Memory B cell (primary cell): ENCODE measurements at regions not wholly inside any gene's neighbourhood (a gene's known extent, or its start where the extent isn't known, plus 50 kb on each side); places are given as distances from the start of the nearest gene placed in this dataset.

Experiments used
- ATAC-seq: fragments of 150-1000 bp; cut with Tn5 transposase; 2 replicates; pipeline ENCODE4 v1.10.0; 2021; ENCODE audit warnings: low read depth, mild to moderate bottlenecking, moderate library complexity
- DNase-seq, 2 donors: peaks; one replicate each; pipeline ENCODE4 v3.0.0; 2022; ENCODE audit warnings: low spot score in 2 of 2
- H3K27ac Mint-ChIP-seq: one replicate; pipeline ENCODE4 v1.8.0; 2022; ENCODE audit warnings: mild to moderate bottlenecking, moderate library complexity, mixed read lengths
- H3K27me3 Mint-ChIP-seq: one replicate; pipeline ENCODE4 v1.8.0; 2022; ENCODE audit warnings: mixed read lengths
- H3K36me3 Mint-ChIP-seq: one replicate; pipeline ENCODE4 v1.8.0; 2022; ENCODE audit warnings: mild to moderate bottlenecking, mixed read lengths
- H3K4me1 Mint-ChIP-seq: one replicate; pipeline ENCODE4 v1.8.0; 2022; ENCODE audit warnings: mixed read lengths
- H3K4me3 Mint-ChIP-seq: one replicate; pipeline ENCODE4 v1.8.0; 2022; ENCODE audit warnings: mild to moderate bottlenecking, moderate library complexity, mixed read lengths
- H3K9me3 Mint-ChIP-seq: one replicate; pipeline ENCODE4 v1.8.0; 2022; ENCODE audit warnings: mixed read lengths

DNA sequence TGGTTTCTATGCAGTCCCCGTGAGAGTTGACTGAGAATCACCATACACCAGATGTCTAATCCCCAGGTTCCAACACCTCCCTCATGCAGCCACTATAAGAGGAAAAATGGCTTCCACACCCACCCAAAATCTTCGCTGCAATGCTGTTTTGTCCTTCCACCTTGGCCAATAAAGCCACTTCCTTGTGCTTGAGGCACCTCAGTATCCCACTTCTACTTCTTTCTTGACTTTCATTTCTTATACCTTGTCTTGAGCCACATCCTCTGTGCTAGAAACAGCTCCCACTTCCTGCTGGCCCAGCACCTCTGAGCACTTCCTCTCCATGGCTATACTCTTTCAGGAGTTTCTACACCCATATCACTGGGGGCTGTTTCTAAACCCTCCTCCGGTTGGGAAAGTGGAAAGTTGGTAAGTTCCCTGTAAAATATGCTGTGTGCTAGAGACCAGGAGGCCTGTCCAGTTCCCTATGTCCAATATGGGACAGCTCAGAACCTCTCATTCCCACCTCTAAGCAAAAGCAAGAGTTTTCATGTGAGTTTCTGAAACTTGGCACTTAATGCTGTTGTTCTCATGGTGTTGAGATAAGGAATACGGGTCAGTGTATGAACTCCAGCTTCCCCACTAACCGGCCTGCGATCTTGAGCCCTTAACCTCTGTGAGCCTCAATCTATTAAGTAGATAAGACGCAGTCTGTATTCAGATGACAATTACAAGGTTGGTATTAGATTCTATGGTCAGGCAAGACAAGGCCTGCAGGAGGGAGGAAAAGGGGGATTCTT, 209.1 kb upstream of the ID2 start:
- H3K27ac Mint-ChIP-seq = no peak overlapping the region
- ATAC-seq (no peak), DNase-seq (no peak)
- no peak overlapping the region for H3K4me3 Mint-ChIP-seq
- H3K36me3 Mint-ChIP-seq = no peaks in the 10 kb centered on the region
- peaks cover 23% of the 10 kb centered on the region for H3K4me1 Mint-ChIP-seq
- peaks cover 39% of the 10 kb centered on the region for H3K27me3 Mint-ChIP-seq
- H3K9me3 Mint-ChIP-seq = no peaks in the 10 kb centered on the region

DNA sequence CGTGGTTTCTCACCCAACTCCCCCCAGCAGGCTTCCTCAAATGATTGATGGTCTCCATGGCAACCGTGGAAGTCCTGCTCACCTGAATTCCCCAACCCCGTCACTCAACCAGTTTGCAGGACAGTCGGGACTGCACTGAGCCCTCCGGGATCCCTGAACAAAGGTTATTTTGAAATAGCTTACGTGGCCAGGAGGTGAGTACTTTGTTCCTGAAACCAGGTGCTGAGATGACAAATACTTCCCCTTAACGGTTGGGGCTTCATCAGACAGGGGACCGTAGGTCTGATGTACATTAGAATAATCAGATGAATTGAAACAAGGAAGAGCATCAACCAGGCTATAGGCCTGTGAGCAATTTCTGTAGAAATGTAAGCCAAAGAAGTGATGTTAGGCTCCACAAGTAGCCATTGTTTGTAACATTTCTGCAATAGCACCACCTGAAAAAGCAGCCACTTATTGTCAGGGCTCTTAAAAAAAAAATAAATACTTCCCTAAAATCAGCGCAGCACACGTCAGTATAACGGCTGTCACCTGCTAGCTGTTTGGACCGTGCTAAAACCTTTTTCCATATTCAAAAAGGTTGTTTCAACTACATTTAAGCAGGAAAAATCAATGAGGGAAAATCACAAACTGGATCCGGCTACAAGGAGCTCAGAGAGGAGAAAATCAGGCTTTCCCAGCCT, 206.4 kb upstream of the ID2 start:
- DNase-seq (peak; percentile 31 to 34), ATAC-seq (peak; percentile 60)
- Mint-ChIP-seq H3K27me3 (peaks cover 34% of the 10 kb centered on the region), H3K9me3 (no peaks in the 10 kb centered on the region), H3K4me3 (no peak overlapping the region), H3K36me3 (no peaks in the 10 kb centered on the region), H3K27ac (peak overlapping the region; percentile 78), H3K4me1 (peaks cover 32% of the 10 kb centered on the region)

DNA sequence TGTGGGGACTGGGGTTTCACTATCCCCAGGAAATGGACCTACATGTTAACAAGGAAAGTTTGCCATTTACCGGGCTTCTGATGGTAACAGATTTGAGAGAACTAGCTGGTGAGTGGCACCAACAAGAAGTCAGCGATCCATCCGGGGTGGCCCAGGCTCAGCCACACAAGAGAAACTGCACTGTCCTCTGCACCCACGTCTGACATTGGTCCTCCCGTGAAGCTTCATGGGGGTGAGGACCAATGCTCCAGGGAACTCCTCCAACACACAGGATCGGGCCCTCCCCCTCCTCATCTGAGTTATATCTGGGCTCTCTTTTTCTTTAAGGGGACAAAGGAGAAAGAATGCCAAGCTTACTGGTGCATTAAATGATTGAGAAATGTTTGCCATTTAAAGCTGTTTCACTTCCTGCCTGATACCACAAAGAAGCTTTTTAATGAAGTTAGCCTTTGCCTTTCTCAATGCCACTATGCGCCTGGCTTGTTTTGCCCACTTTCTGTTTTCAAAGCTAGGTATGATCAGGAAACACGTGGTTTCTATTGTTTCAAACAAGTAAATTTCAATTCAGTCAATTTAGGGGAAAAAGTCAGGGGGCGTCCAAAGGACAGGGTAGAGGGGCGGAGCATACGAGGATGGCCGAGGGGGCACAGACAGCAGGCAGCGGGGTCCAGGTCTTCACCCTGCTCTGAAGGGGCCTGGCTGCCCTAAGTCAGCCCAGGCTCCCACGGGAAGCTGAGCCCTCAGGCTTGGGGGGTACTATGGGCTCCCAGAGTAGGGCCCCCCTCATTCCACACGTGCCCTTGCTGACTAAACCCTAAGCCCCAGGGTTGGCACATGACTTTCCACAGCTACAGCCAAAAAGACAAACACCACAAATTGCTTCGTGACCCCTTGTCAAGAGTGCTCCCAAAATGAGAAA, 204.0 kb upstream of the ID2 start:
- Mint-ChIP-seq H3K4me1 (peaks cover 32% of the 10 kb centered on the region), H3K9me3 (no peaks in the 10 kb centered on the region), H3K4me3 (peak overlapping the region; percentile 67), H3K36me3 (no peaks in the 10 kb centered on the region), H3K27me3 (peaks cover 39% of the 10 kb centered on the region), H3K27ac (peak overlapping the region; percentile 66)
- peak; percentile 44 to 63 for DNase-seq
- ATAC-seq = peak; percentile 82

DNA sequence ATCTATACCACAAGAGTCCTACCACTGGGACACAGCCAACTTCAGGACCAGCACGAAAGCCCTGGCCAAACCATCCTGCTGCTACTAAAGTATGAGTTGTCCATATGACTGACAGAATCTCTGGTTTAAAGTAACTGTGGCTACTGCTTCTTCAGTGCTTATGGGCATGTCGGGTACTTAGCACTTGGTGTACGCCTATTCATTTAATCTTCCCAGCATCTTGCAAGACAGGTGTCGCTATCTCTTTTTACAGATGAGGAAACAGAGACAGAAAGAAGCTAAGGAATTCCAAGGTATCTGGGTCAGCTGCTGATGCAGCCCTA, 203.4 kb upstream of the ID2 start:
- Mint-ChIP-seq H3K4me3 (no peak overlapping the region), H3K27ac (peak overlapping the region; percentile 66), H3K27me3 (peaks cover 44% of the 10 kb centered on the region)

DNA sequence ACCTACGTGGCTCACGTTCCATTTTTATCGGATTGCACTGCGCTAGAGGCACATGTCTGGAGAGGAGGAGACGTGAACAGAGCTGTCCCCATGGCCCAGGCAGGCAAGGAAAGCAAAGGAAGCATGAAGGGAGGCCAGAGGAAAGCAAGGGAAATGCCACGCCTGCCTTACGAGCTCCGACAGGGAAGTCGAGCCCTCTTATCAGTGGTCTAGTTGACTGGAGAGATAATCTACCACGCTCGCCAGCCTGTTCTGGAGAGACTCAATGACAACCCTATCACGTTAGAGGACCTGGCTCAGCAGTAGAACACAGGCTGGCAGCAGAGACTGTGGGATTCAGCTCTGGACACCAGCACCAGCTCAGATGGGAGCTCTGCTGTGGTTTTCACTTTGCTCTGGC, 202.6 kb upstream of the ID2 start:
- no peak overlapping the region for H3K27ac Mint-ChIP-seq
- no peaks in the 10 kb centered on the region for H3K9me3 Mint-ChIP-seq
- H3K36me3 Mint-ChIP-seq = no peaks in the 10 kb centered on the region
- H3K4me3 Mint-ChIP-seq = no peak overlapping the region
- ATAC-seq (no peak), DNase-seq (no peak)
- peaks cover 44% of the 10 kb centered on the region for H3K27me3 Mint-ChIP-seq
- H3K4me1 Mint-ChIP-seq = peaks cover 33% of the 10 kb centered on the region

More for the DNA sequence above, 203.4 kb upstream of the ID2 start:
- ATAC-seq (no peak), DNase-seq (no peak)
- H3K36me3 Mint-ChIP-seq = no peaks in the 10 kb centered on the region
- no peaks in the 10 kb centered on the region for H3K9me3 Mint-ChIP-seq
- H3K4me1 Mint-ChIP-seq = peaks cover 33% of the 10 kb centered on the region

DNA sequence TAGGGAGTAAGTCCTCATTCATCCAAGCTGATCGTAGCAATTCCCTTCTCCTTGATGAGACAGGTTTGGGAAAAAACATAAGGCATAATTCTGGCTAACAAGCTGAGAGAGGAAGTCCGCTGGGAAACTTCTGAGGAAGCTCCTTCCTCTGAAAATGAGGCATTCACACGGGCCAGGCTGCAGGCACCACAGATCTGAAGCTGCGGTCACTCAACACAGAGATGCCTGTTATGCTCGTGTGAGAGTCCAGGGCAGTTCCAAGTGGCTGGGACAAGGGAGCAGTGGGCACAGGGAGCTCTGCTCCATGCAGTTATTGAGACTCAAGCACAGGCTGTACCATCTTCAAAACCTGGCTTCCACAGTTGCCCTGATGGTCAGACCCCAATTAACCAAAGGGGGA, 200.9 kb upstream of the ID2 start:
- H3K27ac Mint-ChIP-seq = no peak overlapping the region
- H3K4me3 Mint-ChIP-seq = no peak overlapping the region

DNA sequence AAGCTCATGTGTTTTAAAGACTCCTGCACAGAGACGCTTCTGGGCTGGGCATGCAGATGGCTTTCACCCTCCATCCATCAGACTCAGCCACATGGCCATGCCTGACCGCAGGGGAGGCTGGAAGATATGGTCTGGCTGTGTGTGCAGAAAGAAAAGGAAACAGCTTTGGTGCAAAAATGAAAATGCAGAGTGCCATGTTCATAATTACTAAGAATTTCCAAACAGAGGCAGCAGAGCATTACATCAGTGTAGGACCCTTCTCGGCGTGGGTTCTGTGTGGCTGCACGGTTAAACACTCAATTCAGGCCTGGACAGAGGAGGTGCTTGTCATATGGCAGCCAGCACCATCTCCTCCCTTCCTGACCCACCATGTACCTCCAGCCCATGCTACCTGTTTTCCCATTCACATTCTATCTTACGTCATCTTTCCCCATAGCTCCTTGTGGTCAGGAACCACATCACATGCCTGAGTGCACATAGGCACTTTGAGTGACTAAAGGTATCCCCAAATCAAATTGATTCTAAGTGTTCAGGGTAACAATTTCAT, 200.3 kb upstream of the ID2 start:
- ATAC-seq (no peak), DNase-seq (no peak)
- H3K27me3 Mint-ChIP-seq = peaks cover 42% of the 10 kb centered on the region
- H3K27ac Mint-ChIP-seq = no peak overlapping the region
- H3K36me3 Mint-ChIP-seq = no peaks in the 10 kb centered on the region
- peaks cover 24% of the 10 kb centered on the region for H3K4me1 Mint-ChIP-seq
- H3K4me3 Mint-ChIP-seq = no peak overlapping the region
- H3K9me3 Mint-ChIP-seq = no peaks in the 10 kb centered on the region

More for the DNA sequence above, 200.9 kb upstream of the ID2 start:
- DNase-seq = no peak
- Mint-ChIP-seq H3K4me1 (peaks cover 27% of the 10 kb centered on the region), H3K9me3 (no peaks in the 10 kb centered on the region), H3K27me3 (peaks cover 40% of the 10 kb centered on the region), H3K36me3 (no peaks in the 10 kb centered on the region)
- ATAC-seq = no peak

DNA sequence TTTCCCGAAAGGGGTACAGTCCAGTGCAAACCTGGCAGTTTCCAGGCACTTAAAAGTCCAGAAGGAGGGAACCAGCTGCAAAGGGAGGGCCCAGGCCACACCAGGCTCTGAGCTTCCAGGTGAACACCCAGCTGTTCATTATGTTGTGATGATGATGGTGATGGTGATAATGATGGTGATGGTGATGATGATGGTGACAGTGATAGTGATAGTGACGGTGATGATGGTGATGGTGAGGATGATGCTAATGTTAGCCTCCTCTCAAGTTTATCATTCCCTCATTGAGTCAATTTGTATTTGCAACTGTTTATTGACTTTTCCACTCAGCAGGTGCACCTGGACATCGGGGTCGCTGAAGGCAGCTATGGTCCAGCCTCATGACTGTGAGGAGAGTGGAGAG, 199.4 kb upstream of the ID2 start:
- DNase-seq (no peak), ATAC-seq (no peak)
- H3K27me3 Mint-ChIP-seq = peaks cover 46% of the 10 kb centered on the region
- H3K4me1 Mint-ChIP-seq = peaks cover 19% of the 10 kb centered on the region
- no peaks in the 10 kb centered on the region for H3K36me3 Mint-ChIP-seq
- no peak overlapping the region for H3K4me3 Mint-ChIP-seq
- no peaks in the 10 kb centered on the region for H3K9me3 Mint-ChIP-seq
- H3K27ac Mint-ChIP-seq = no peak overlapping the region

DNA sequence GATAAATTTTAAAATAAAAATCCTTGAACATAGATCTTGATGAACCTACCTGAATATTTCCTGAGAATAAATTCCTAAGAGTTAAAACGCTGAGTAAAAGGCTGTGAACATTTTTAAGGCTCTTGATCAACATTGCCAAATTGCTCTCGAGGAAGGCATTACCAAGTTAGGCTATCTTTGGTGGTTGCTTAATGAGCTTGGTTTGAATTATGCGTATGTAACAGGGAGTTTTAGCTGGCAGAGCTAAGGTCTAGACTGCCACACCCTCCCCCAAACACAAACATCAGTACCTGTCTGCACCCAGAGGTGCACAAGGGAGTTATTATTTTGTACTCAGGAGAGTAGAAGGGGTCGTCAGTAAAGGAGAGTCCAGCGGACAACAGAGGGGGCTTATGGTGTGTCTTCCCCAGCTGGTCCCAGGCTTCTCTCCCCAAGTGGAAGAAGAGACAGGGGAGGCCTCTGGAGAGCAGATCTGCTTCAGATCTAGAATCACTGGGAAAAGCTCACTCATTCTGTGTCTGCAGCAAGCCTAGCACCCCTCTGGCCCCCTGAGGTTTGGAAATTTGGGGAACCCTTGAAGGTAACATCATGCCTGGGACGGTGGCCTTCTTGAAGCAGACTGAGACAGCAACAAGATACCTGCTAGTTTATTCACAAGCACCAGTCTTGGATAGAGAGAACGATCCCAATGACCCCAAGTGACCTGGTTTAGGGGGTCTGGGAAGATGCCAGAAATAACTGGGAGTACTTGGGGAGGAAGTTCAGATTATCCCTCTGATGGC, 197.2 kb upstream of the ID2 start:
- H3K27me3 Mint-ChIP-seq = peaks cover 55% of the 10 kb centered on the region
- no peaks in the 10 kb centered on the region for H3K9me3 Mint-ChIP-seq
- H3K36me3 Mint-ChIP-seq = peaks cover 2% of the 10 kb centered on the region
- H3K4me3 Mint-ChIP-seq = no peak overlapping the region
- no peak overlapping the region for H3K27ac Mint-ChIP-seq
- no peak for DNase-seq
- peaks cover 21% of the 10 kb centered on the region for H3K4me1 Mint-ChIP-seq
- no peak for ATAC-seq

DNA sequence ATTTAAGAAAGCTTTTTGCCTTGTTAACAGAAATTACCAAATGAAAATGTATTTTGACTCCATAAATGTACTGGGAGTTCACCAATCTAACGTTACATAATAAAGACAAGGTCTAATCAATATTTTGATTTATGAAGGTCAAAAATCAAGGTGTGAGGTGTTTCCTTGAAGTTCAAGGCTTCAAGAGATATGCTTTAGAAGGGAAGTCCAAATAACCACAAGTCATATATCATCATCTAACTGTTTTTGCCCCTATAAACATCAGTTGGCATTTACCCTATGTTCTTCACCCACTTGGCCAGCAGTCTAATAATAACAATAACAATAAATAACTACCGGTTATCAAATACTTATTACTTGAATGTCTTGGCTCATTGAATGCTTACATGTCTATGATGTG, 196.1 kb upstream of the ID2 start:
- Mint-ChIP-seq H3K27ac (no peak overlapping the region), H3K4me1 (peaks cover 21% of the 10 kb centered on the region), H3K36me3 (peaks cover 2% of the 10 kb centered on the region), H3K27me3 (peaks cover 47% of the 10 kb centered on the region), H3K9me3 (no peaks in the 10 kb centered on the region), H3K4me3 (no peak overlapping the region)
- DNase-seq (no peak), ATAC-seq (no peak)

DNA sequence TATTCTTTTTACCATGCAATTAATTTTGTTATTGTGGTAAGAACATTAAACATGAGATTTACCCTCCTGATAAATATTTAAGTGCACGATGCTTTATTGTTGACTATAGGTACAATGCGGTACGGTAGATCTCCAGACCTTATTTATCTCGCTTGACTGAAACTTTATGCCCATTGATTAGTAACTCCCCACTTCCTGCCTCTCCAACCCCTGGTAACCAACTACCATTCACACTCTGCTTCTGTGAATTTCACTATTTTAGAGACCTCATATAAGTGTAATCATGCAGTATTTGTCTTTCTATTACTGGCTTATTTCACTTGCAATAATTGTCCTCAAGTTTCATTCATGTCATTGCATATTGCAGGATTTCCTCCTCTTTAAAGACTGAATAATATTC, 195.7 kb upstream of the ID2 start:
- H3K4me3 Mint-ChIP-seq = no peak overlapping the region
- peaks cover 46% of the 10 kb centered on the region for H3K27me3 Mint-ChIP-seq
- H3K36me3 Mint-ChIP-seq = peaks cover 2% of the 10 kb centered on the region
- no peaks in the 10 kb centered on the region for H3K9me3 Mint-ChIP-seq
- H3K27ac Mint-ChIP-seq = no peak overlapping the region
- H3K4me1 Mint-ChIP-seq = peaks cover 21% of the 10 kb centered on the region
- no peak for DNase-seq
- no peak for ATAC-seq

DNA sequence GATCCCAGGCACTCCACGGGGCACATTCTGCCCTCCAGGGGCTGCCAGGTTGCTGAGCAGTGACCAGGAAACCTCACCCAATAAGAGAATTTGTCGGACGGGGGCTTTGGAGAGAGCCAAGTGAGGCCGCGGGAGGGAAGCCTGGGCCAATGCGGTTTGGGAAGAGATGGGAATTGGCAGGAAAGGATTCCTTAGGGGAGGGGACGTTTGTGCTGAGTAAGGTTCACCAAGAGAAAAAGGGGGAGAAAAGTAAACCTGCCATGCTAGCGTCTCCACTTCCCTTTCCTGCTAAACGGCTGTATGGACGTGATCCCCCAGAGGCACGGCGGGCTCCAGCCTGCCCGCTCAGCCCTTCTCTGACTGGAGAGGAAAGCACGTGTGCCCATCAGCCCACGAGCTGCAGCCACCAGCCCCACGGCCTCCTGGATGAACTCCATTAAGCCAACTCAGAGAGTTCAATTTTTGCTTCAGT, 194.4 kb upstream of the ID2 start:
- ATAC-seq (peak; percentile 2), DNase-seq (no peak)
- H3K9me3 Mint-ChIP-seq = no peaks in the 10 kb centered on the region
- peaks cover 35% of the 10 kb centered on the region for H3K27me3 Mint-ChIP-seq
- peak overlapping the region; percentile 74 for H3K4me3 Mint-ChIP-seq
- peak overlapping the region; percentile 88 for H3K27ac Mint-ChIP-seq
- H3K36me3 Mint-ChIP-seq = peaks cover 2% of the 10 kb centered on the region
- peaks cover 16% of the 10 kb centered on the region for H3K4me1 Mint-ChIP-seq

DNA sequence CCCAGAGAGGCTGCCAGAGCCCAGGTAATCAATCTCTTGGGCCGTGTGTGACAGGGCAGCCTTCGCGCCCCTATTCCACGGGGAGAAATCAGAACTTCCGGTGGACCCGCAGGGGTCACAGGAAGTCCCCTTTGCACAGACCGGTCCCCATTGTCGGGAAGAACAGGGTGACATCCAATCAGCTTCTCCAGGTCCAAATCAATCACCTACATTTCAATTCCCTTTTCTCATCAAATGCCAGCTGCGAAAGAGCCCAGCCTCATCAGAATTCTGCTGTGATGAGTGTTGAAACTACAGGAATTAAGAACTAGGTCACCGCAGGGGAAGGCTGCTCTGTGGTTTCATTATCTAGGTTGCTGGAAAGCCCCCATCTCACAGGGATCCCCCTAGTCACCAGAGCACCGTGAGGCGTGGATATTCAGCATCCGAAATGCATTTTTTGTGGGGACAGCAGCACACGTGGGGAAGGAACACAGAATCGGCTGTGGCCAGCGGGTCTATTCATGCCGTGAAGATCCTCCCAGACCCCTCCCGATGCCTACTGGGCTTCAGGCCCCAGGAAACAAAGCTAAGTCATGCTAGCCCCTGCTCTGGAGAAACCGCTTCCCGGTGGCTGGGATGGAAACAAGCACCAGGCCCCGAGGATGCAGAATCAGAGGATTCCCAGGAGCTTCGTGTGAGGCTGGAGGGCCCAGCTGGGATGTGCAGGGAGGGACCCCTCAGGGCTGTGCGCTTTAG, 193.7 kb upstream of the ID2 start:
- Mint-ChIP-seq H3K27ac (peak overlapping the region; percentile 88), H3K4me1 (peaks cover 15% of the 10 kb centered on the region)
- peak; percentile 99 for ATAC-seq

More for the DNA sequence above, 193.7 kb upstream of the ID2 start:
- DNase-seq = peak; percentile 35 to 58
- Mint-ChIP-seq H3K9me3 (no peaks in the 10 kb centered on the region), H3K36me3 (peaks cover 2% of the 10 kb centered on the region), H3K27me3 (peaks cover 32% of the 10 kb centered on the region), H3K4me3 (peak overlapping the region; percentile 74)
